Ovary (tissue), 7 donors: ENCODE measurements at regions not wholly inside any gene's neighbourhood (a gene's known extent, or its start where the extent isn't known, plus 50 kb on each side); places are given as distances from the start of the nearest gene placed in this dataset.

Source experiments
- DNase-seq, 5 donors: peaks; one replicate each; pipeline ENCODE4 v3.0.0-alpha.2; 2019 to 2020
- H3K27ac ChIP-seq, 2 donors: fragments of 200-600 bp; one replicate each; pipeline versions ENCODE4 v1.5.1 to v1.8.0; 2019 to 2022
- H3K27me3 ChIP-seq: fragments of 200-600 bp; one replicate; pipeline ENCODE4 v1.8.0; 2022
- H3K36me3 ChIP-seq: fragments of 200-600 bp; sonication (generic); one replicate; pipeline ENCODE4 v1.5.1; 2019
- H3K4me1 ChIP-seq: one replicate; pipeline ENCODE4 v1.8.1; 2013; ENCODE audit warnings: mild to moderate bottlenecking, moderate library complexity; ENCODE audit not compliant: insufficient read depth
- H3K4me3 ChIP-seq: fragments of 200-600 bp; sonication (generic); one replicate; pipeline ENCODE4 v1.5.1; 2017
- H3K9me3 ChIP-seq, 2 donors: fragments of 200-600 bp in 1 of 2; sonication (generic) in 1 of 2; one replicate each; pipeline versions ENCODE4 v1.5.1 to v1.8.1; 2013 to 2019; ENCODE audit warnings: mild to moderate bottlenecking in 1 of 2, moderate library complexity in 1 of 2
- EP300 ChIP-seq: sonication (generic); formaldehyde crosslinking; IDR thresholded peaks from one replicate; pipeline ENCODE4 v1.6.1; 2017; ENCODE audit warnings: antibody characterized with exemption
- POLR2A ChIP-seq: fragments of 450-650 bp; IDR thresholded peaks from one replicate; pipeline ENCODE4 v1.6.1; 2017; ENCODE audit warnings: antibody characterized with exemption, mild to moderate bottlenecking, moderate library complexity
- WGBS, 3 donors: extraction: QIAGEN DNeasy Blood & Tissue Kit in 1 of 3; methylation state at CpG; one replicate each; pipeline versions ENCODE4 v1.1.5 to v1.1.7; 2013 to 2017; 5-methylcytosine and 5-hydroxymethylcytosine counted together
- intact Hi-C, 4 donors: fragments of 100-400 bp; cut with DNase I; formaldehyde crosslinking; loops; one replicate each; pipeline versions ENCODE4 v1.11.0 to v1.15.1; 2022 to 2023
- TF ChIP-seq, protein P1 (sequence below), 3 donors: fragments of 450-650 bp in 2 of 3; fragments of 200-600 bp in 1 of 3; IDR thresholded peaks; one replicate each; pipeline versions ENCODE4 v1.5.1 to v1.8.0; 2016 to 2022; ENCODE audit warnings: antibody characterized with exemption in 3 of 3, mild to moderate bottlenecking in 1 of 3
- donor health status: DM: no; HTN: no; CAD: no; lungs with moderate emphysema.
- donor health status: DM: no; HTN: no; CAD: no.
- donor health status: Bipolar disorder and iron deficiency.
- donor health status: DM: no; HTN: no; CAD: no.
- donor health status: DM: yes; HTN: yes; CAD: no.

DNA sequence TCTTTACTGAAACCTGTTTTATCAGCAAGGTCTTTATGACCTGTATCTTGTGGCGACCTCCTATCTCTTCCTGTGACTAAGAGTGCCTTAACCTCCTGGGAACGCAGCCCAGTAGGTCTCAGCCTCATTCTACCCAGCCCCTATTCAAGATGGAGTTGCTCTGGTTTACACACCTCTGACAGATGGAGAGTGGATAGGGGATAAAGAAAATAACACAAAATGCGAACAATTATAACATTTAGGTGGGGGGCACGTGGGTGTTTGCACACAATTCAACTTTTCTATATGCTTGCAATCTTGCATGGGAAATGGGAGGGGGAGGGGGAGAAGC, 83.3 kb downstream of the RMI2 start:
- Histone ChIP-seq H3K27me3 (no peaks in the 10 kb centered on the region), H3K36me3 (no peaks in the 10 kb centered on the region), H3K27ac (no peak overlapping the region), H3K4me3 (no peak overlapping the region), H3K4me1 (no peaks in the 10 kb centered on the region), H3K9me3 (no peaks in the 10 kb centered on the region)
- WGBS, 3 donors = 62 to 67% (median 67%) methylated on average over 4 of the region's 4 CpGs
- TF ChIP-seq POLR2A (no peak), EP300 (no peak)
- TF ChIP-seq, protein P1, sequence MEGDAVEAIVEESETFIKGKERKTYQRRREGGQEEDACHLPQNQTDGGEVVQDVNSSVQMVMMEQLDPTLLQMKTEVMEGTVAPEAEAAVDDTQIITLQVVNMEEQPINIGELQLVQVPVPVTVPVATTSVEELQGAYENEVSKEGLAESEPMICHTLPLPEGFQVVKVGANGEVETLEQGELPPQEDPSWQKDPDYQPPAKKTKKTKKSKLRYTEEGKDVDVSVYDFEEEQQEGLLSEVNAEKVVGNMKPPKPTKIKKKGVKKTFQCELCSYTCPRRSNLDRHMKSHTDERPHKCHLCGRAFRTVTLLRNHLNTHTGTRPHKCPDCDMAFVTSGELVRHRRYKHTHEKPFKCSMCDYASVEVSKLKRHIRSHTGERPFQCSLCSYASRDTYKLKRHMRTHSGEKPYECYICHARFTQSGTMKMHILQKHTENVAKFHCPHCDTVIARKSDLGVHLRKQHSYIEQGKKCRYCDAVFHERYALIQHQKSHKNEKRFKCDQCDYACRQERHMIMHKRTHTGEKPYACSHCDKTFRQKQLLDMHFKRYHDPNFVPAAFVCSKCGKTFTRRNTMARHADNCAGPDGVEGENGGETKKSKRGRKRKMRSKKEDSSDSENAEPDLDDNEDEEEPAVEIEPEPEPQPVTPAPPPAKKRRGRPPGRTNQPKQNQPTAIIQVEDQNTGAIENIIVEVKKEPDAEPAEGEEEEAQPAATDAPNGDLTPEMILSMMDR (IDR thresholded peaks at IDR 0.05) = no peak
- DNase-seq = no peak
- intact Hi-C loops = no loop called here

DNA sequence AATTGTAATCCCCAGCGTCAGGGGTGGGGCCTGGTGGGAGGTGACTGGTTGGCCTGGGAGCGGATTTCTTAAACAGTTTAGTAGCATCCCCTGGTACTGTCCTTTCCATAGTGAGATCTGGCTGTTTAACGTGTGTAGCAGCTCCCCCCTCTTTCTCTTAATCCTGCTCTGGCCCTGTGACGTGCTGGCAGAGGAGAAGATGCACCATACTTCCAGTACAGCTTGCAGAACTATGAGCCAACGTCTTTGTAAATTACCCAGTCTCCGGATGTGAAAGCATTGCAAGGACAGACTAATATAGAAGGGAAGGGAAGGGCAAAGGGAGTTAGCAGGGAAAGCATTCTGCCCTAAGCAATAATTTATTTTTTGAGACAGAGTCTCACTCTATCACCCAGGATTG, 83.9 kb downstream of the RMI2 start:
- no peaks in the 10 kb centered on the region for H3K9me3 ChIP-seq
- H3K4me3 ChIP-seq = no peak overlapping the region
- H3K36me3 ChIP-seq = no peaks in the 10 kb centered on the region
- 45 to 63% (median 57%) methylated on average over 6 of the region's 6 CpGs for WGBS, 3 donors
- intact Hi-C loops = no loop called here
- no peak for DNase-seq
- no peaks in the 10 kb centered on the region for H3K4me1 ChIP-seq
- H3K27ac ChIP-seq = no peak overlapping the region
- H3K27me3 ChIP-seq = no peaks in the 10 kb centered on the region
- no peak for TF ChIP-seq EP300
- TF ChIP-seq POLR2A = no peak
- TF ChIP-seq, protein P1 (IDR thresholded peaks at IDR 0.05) = no peak

DNA sequence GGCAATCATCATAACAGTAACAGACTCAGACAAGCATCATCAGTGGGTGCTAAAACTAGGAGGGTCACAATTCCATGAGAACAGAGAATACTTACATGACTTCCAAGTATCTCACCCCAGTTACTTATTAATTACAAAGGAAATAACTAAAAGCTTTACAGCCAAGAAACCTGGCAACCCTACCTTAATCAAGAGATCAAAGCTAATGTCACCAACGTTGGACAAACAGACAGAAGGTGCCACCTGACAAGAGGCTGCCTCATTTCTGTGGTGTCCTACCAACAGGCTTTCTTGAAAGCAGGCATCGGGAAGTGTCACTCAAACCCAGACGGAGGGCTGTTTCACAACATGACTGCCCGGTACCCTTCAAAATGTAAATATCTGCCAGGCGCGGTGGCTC, 84.6 kb downstream of the RMI2 start:
- WGBS, 3 donors = 79 to 85% (median 84%) methylated on average over 6 of the region's 6 CpGs
- intact Hi-C loops = no loop called here
- no peak overlapping the region for H3K4me3 ChIP-seq
- no peaks in the 10 kb centered on the region for H3K9me3 ChIP-seq
- TF ChIP-seq EP300 = no peak
- TF ChIP-seq, protein P1 (IDR thresholded peaks at IDR 0.05) = no peak
- DNase-seq = no peak
- no peaks in the 10 kb centered on the region for H3K27me3 ChIP-seq
- no peak overlapping the region for H3K27ac ChIP-seq
- no peaks in the 10 kb centered on the region for H3K36me3 ChIP-seq
- no peaks in the 10 kb centered on the region for H3K4me1 ChIP-seq

DNA sequence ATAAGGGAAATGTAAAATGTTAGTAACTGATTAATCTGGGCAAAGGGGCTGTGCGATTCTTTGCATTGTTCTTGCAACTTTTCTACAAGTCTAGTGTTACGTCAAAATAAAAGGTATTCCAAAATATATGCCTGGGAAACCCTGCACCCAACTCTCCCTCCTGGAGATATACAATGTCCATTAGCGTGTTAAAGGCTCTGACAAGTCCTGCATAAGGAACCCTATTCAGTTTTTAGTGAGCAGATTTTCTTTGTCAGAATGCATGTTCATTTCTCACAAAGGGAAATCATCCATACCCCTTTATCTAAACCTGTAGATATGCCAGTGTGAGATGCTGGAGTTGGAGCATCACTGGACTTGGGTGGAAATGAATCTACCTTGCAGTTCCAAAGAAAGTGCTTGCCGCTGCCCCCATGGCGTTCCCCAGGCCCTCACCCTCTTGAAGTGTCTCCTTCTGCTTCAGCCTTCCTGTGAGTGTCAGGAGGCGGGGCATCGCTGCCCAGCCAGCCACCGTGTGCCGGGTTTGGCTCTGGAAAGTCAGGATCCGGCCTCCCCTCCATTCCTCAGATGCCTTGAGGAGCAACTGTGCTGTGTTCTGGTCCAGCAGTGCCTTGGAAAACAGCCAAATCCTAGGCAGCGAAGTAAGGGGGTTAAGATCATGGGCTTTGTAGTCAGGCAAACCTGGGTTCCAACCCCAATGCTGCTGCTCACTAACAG, 85.5 kb downstream of the RMI2 start:
- Histone ChIP-seq H3K27me3 (no peaks in the 10 kb centered on the region), H3K36me3 (no peaks in the 10 kb centered on the region), H3K4me1 (no peaks in the 10 kb centered on the region), H3K9me3 (no peaks in the 10 kb centered on the region), H3K4me3 (no peak overlapping the region), H3K27ac (no peak overlapping the region)
- intact Hi-C loops = no loop called here
- WGBS, 3 donors = 62 to 83% (median 66%) methylated on average over 11 of the region's 11 CpGs
- DNase-seq = no peak
- no peak for TF ChIP-seq EP300
- no peak for TF ChIP-seq POLR2A
- TF ChIP-seq, protein P1 (IDR thresholded peaks at IDR 0.05) = no peak
